ENCODE measurements at regions not wholly inside any gene's neighbourhood (a gene's known extent, or its start where the extent isn't known, plus 50 kb on each side); places are given as distances from the start of the nearest gene placed in this dataset.

DNA sequence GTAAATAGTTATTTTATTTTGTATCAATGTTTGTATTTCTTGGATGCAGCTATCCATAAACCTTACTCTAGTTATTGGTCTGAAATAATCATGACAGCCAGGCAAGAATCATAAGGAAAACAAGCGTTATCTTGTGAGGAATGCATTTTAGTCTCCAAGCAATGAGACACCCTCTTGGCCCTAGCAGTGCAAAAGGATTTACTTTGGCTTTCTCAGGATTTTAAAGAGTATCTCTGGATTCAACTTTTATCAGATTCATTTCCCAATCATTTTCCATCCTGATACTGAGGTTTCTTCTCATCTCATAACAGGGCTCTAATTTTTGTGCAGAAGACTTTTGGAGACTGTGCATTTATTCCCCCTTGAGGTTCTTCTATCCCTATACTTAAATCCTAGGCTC lies 480.8 kb downstream of the TMX3 start:
- Histone ChIP-seq H3K36me3 (no peaks in the 10 kb centered on the region), H3K4me3 (no peak overlapping the region), H3K9me3 (no peaks in the 10 kb centered on the region), H3K4me1 (no peaks in the 10 kb centered on the region), H3K27me3 (no peaks in the 10 kb centered on the region), H3K27ac (no peak overlapping the region)
- DNase-seq, result no peak
- TF ChIP-seq, protein P1, sequence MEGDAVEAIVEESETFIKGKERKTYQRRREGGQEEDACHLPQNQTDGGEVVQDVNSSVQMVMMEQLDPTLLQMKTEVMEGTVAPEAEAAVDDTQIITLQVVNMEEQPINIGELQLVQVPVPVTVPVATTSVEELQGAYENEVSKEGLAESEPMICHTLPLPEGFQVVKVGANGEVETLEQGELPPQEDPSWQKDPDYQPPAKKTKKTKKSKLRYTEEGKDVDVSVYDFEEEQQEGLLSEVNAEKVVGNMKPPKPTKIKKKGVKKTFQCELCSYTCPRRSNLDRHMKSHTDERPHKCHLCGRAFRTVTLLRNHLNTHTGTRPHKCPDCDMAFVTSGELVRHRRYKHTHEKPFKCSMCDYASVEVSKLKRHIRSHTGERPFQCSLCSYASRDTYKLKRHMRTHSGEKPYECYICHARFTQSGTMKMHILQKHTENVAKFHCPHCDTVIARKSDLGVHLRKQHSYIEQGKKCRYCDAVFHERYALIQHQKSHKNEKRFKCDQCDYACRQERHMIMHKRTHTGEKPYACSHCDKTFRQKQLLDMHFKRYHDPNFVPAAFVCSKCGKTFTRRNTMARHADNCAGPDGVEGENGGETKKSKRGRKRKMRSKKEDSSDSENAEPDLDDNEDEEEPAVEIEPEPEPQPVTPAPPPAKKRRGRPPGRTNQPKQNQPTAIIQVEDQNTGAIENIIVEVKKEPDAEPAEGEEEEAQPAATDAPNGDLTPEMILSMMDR (IDR thresholded peaks at IDR 0.05), result no peak
- TF ChIP-seq POLR2A (IDR thresholded peaks at IDR 0.05), result no peak

DNA sequence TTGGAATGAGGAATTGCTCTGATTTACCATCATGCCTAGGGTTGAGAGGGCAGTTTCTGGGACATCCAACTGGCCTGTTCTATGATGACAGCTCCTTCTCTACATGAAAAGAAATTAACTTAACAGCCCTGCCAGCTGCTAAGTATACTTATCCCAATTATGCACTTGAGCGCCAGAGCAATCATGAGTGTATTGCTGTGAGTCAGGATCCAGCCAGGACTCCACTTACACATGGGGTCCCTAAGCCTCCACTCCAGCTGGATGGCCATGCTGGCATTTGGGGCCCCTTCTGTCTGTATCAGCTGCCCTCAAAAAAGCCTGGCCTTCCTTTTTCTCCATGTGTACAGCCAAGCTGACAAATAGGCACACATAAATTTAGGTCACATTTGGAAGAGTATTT lies 481.9 kb downstream of the TMX3 start:
- no peak for DNase-seq
- H3K4me1 ChIP-seq, result no peaks in the 10 kb centered on the region
- no peaks in the 10 kb centered on the region for H3K9me3 ChIP-seq
- H3K27ac ChIP-seq, result no peak overlapping the region
- TF ChIP-seq POLR2A (IDR thresholded peaks at IDR 0.05), result no peak
- TF ChIP-seq, protein P1 (IDR thresholded peaks at IDR 0.05), result no peak
- H3K36me3 ChIP-seq, result no peaks in the 10 kb centered on the region
- no peaks in the 10 kb centered on the region for H3K27me3 ChIP-seq
- no peak overlapping the region for H3K4me3 ChIP-seq

DNA sequence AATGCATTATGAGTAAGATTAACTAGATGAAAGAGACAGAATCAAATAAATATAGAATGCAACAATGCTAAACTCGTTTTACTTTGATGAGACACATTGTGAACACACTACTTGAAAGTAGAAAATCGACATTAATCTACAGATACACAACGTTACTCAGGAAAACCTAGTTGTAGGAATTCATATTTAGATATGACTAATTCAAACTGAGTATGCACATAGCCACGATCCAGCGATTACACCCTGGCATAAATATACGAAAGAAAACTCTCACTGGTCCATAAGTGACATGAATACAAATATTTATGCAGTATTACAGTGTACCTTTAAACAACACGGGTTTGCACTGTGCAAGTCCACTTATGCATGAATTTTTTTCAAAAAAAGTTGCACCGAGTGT lies 485.6 kb downstream of the TMX3 start:
- no peak overlapping the region for H3K27ac ChIP-seq
- no peak for DNase-seq
- no peaks in the 10 kb centered on the region for H3K36me3 ChIP-seq
- no peaks in the 10 kb centered on the region for H3K4me1 ChIP-seq
- H3K9me3 ChIP-seq, result no peaks in the 10 kb centered on the region
- no peak for TF ChIP-seq POLR2A (IDR thresholded peaks at IDR 0.05)
- TF ChIP-seq, protein P1 (IDR thresholded peaks at IDR 0.05), result no peak
- H3K4me3 ChIP-seq, result no peak overlapping the region
- no peaks in the 10 kb centered on the region for H3K27me3 ChIP-seq

DNA sequence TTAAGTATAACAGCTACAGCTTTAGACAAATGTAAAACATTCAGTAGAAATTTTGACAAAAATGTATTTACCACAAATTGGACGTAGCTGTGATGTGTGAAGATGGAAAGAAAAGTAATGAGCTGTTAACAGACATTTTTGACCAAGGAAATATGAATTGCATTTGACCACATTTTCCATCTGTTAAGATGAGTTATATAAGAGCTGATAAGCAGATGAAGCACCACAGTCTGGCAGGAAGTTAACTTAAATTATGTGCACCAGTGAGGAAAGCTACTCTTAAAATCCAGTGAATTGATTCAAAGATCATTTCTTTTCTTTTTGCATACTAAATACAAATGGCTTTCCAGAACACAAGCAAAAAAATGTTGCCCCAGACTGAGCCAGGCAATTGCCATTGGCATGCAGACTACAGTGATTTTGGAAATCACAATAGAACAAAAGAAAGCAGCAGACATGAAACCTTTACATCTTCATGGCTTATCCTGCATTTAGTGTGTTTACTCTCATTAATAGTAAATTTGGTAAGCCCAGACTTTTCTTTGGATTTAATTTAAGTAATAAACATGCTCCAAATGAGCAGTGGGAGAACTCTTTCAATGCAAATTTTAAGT lies 493.7 kb downstream of the TMX3 start:
- H3K27me3 ChIP-seq, result no peaks in the 10 kb centered on the region
- no peaks in the 10 kb centered on the region for H3K9me3 ChIP-seq
- DNase-seq, result no peak
- no peak for TF ChIP-seq POLR2A (IDR thresholded peaks at IDR 0.05)
- TF ChIP-seq, protein P1 (IDR thresholded peaks at IDR 0.05), result no peak
- H3K4me3 ChIP-seq, result no peak overlapping the region
- no peaks in the 10 kb centered on the region for H3K36me3 ChIP-seq
- no peak overlapping the region for H3K27ac ChIP-seq
- H3K4me1 ChIP-seq, result no peaks in the 10 kb centered on the region

DNA sequence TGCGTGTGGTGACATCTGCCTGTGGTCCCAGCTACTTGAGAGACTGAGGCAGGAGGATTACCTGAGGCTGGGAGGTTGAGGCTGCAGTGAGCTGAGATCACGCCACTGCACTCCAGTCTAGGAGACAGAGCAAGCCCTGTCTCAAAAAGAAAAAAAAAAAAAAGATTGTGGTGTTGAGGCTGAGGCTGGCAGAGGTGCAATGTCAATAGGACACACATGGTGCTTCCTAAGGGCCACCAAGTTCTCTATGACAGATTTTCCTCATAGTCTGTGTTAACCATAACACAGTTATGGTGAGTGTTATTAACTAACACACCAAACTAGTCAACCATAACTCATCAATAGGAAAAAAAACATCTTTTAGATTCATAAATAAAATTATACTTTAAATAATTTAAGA lies 494.4 kb downstream of the TMX3 start:
- H3K4me1 ChIP-seq, result no peaks in the 10 kb centered on the region
- H3K9me3 ChIP-seq, result no peaks in the 10 kb centered on the region
- H3K4me3 ChIP-seq, result no peak overlapping the region
- no peak for DNase-seq
- no peak overlapping the region for H3K27ac ChIP-seq
- no peak for TF ChIP-seq POLR2A (IDR thresholded peaks at IDR 0.05)
- TF ChIP-seq, protein P1 (IDR thresholded peaks at IDR 0.05), result no peak
- H3K27me3 ChIP-seq, result no peaks in the 10 kb centered on the region
- no peaks in the 10 kb centered on the region for H3K36me3 ChIP-seq

DNA sequence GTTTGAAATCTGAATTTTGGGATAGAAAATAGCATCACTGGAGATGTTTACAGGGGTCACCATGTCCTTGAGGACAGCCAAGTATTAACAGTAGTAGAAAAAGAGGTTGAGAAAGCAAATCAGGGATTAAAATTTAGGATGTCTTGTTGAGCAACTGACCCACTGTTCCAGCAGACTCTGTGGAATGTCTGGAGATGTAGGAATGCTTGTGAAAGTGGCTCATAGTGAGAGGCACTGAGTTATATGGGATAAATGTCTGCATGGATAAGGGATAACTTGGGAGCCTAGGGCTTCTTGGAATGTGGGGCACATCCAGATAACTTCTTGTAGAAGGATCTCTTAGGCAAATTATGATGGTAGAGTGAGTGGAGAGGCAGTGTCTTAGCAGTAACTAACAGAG lies 495.0 kb downstream of the TMX3 start:
- H3K27ac ChIP-seq, result no peak overlapping the region
- TF ChIP-seq, protein P1 (IDR thresholded peaks at IDR 0.05), result no peak
- TF ChIP-seq POLR2A (IDR thresholded peaks at IDR 0.05), result no peak

More for the DNA sequence above, 495.0 kb downstream of the TMX3 start:
- H3K27me3 ChIP-seq, result no peaks in the 10 kb centered on the region
- no peaks in the 10 kb centered on the region for H3K4me1 ChIP-seq
- no peaks in the 10 kb centered on the region for H3K36me3 ChIP-seq
- no peaks in the 10 kb centered on the region for H3K9me3 ChIP-seq
- DNase-seq, result no peak
- H3K4me3 ChIP-seq, result no peak overlapping the region

All from Peyer's patch (tissue), 4 donors.